GM12878 (cell line): ENCODE measurements at regions not wholly inside any gene's neighbourhood (a gene's known extent, or its start where the extent isn't known, plus 50 kb on each side); places are given as distances from the start of the nearest gene placed in this dataset.

Experiments
- ATAC-seq: fragments of 200-7000 bp; cut with Tn5 transposase; 3 replicates; pipeline ENCODE4 v1.9.1; 2020; ENCODE audit warnings: mild to moderate bottlenecking, moderate library complexity
- BruUV-seq: library from RNA; stranded (reverse); fragments of 400-500 nt; replicated peaks from 2 replicates; lab custom pipeline; 2021; lab: Mats Ljungman, UMichigan
- CTCF ChIA-PET: fragments of 300-600 bp; sonication (Branson Sonifier 250); formaldehyde crosslinking; extraction: SDS; loops from one replicate; lab custom pipeline; 2021; ENCODE audit warnings: inconsistent platforms; lab: Yijun Ruan, JAX
- POLR2A ChIA-PET: fragments of 350-600 bp; formaldehyde crosslinking; extraction: SDS; loops from one replicate; lab custom pipeline; 2021; ENCODE audit warnings: inconsistent platforms; lab: Charles Lee
- RAD21 ChIA-PET: fragments of 300-600 bp; sonication (Branson Sonifier 250); formaldehyde crosslinking; loops from one replicate; lab custom pipeline; 2023; ENCODE audit warnings: antibody characterized with exemption; ENCODE audit not compliant: unreplicated experiment; lab: Charles Lee
- SMC1A ChIA-PET: fragments of 300-600 bp; sonication (Branson Sonifier 250); formaldehyde crosslinking; loops from one replicate; lab custom pipeline; 2023; ENCODE audit not compliant: unreplicated experiment, uncharacterized antibody; lab: Charles Lee
- DNase-seq: peaks from one replicate; pipeline ENCODE4 v3.0.0-alpha.2; 2011; ENCODE audit warnings: low read depth, low spot score
- FAIRE-seq: peaks from 3 replicates; lab custom pipeline; 2011; peaks lifted over from hg19 to GRCh38; lab: Jason Lieb, UNC
- H2AFZ ChIP-seq: 2 replicates; pipeline ENCODE4 v1.6.0; 2011; ENCODE audit warnings: low read depth, low read length, control low read depth; ENCODE audit not compliant: control insufficient read depth
- H3K27ac ChIP-seq: 2 replicates; pipeline ENCODE4 v1.5.1; 2011; ENCODE audit warnings: control low read depth; ENCODE audit not compliant: control insufficient read depth, insufficient read depth
- H3K27me3 ChIP-seq, 2 experiments: replicated peaks in 1 of 2; 2 replicates each; pipeline versions ENCODE4 v1.6.0 to v1.6.1; 2011; ENCODE audit warnings: low read length in 1 of 2; ENCODE audit not compliant: control insufficient read depth in 2 of 2, insufficient read depth in 2 of 2
- H3K36me3 ChIP-seq, 2 experiments: 2 replicates each; pipeline ENCODE4 v1.5.1; 2011; ENCODE audit warnings: low read length in 1 of 2; ENCODE audit not compliant: control insufficient read depth in 2 of 2, insufficient read depth in 2 of 2
- H3K4me1 ChIP-seq: 2 replicates; pipeline ENCODE4 v1.6.1; 2011; ENCODE audit warnings: mild to moderate bottlenecking, low read length, moderate library complexity, mixed read lengths; ENCODE audit not compliant: control insufficient read depth, insufficient read depth
- H3K4me2 ChIP-seq: 2 replicates; pipeline ENCODE4 v1.6.0; 2011; ENCODE audit warnings: control low read depth; ENCODE audit not compliant: control insufficient read depth, insufficient read depth
- H3K4me3 ChIP-seq: fragments of 200-600 bp; sonication (generic); 2 replicates; pipeline ENCODE4 v1.5.1; 2016
- H3K79me2 ChIP-seq: 2 replicates; pipeline ENCODE4 v1.6.0; 2011; ENCODE audit warnings: low read length; ENCODE audit not compliant: control insufficient read depth, insufficient read depth
- H3K9ac ChIP-seq: 2 replicates; pipeline ENCODE4 v1.8.0; 2011; ENCODE audit warnings: low read length, control low read depth, mixed read lengths; ENCODE audit not compliant: control insufficient read depth, insufficient read depth
- H3K9me3 ChIP-seq: replicated peaks from 3 replicates; pipeline ENCODE4 v1.5.1; 2011; ENCODE audit warnings: mild to moderate bottlenecking, low read length; ENCODE audit not compliant: control insufficient read depth, insufficient read depth
- H4K20me1 ChIP-seq: 2 replicates; pipeline ENCODE4 v1.6.0; 2011; ENCODE audit not compliant: control insufficient read depth, insufficient read depth
- CBFB ChIP-seq: IDR thresholded peaks from 2 replicates; pipeline ENCODE4 v1.6.1; 2016; ENCODE audit warnings: antibody characterized with exemption, low read depth
- CHD1 ChIP-seq: IDR thresholded peaks from 2 replicates; pipeline ENCODE4 v1.6.1; 2012; ENCODE audit warnings: low read depth, low read length, improper control_type of control experiment
- CREB1 ChIP-seq: IDR thresholded peaks from 2 replicates; pipeline ENCODE4 v1.6.1; 2012; ENCODE audit warnings: low read depth, mild to moderate bottlenecking, inconsistent platforms
- HDAC2 ChIP-seq: fragments of 200-600 bp; sonication (generic); IDR thresholded peaks from 2 replicates; pipeline ENCODE4 v1.6.1; 2017
- IKZF1 ChIP-seq: fragments of 450-650 bp; conservative IDR thresholded peaks from 2 replicates; pipeline ENCODE4 v1.6.1; 2017; ENCODE audit warnings: antibody characterized with exemption, mild to moderate bottlenecking
- JUND ChIP-seq: IDR thresholded peaks from 2 replicates; pipeline ENCODE4 v1.6.1; 2012; ENCODE audit warnings: low read depth, mild to moderate bottlenecking, low read length, improper control_type of control experiment, moderate library complexity
- KDM1A ChIP-seq: fragments of 200-600 bp; sonication (generic); IDR thresholded peaks from 2 replicates; pipeline ENCODE4 v1.6.1; 2016; ENCODE audit warnings: borderline replicate concordance
- NFYA ChIP-seq: IDR thresholded peaks from 2 replicates; pipeline ENCODE4 v1.6.1; 2011; ENCODE audit warnings: low read depth, mild to moderate bottlenecking, low read length, improper control_type of control experiment, borderline replicate concordance
- RAD51 ChIP-seq: fragments of 450-650 bp; IDR thresholded peaks from 2 replicates; pipeline ENCODE4 v1.6.1; 2016; ENCODE audit warnings: moderate library complexity, mild to moderate bottlenecking, inconsistent platforms
- RFX5 ChIP-seq: IDR thresholded peaks from 2 replicates; pipeline ENCODE4 v1.6.1; 2011; ENCODE audit warnings: low read depth, low read length, improper control_type of control experiment
- SREBF2 ChIP-seq: IDR thresholded peaks from 2 replicates; pipeline ENCODE4 v1.6.1; 2012; ENCODE audit warnings: mild to moderate bottlenecking, low read length
- TARDBP ChIP-seq: IDR thresholded peaks from 2 replicates; pipeline ENCODE4 v1.6.1; 2016; ENCODE audit warnings: borderline replicate concordance
- TBL1XR1 ChIP-seq: IDR thresholded peaks from 2 replicates; pipeline ENCODE4 v1.6.1; 2012; ENCODE audit warnings: low read depth, low read length, improper control_type of control experiment
- ZSCAN29 ChIP-seq: fragments of 450-650 bp; IDR thresholded peaks from 2 replicates; pipeline ENCODE4 v1.6.1; 2017; ENCODE audit warnings: mild to moderate bottlenecking, moderate library complexity
- WGBS: methylation state at CpG from one replicate; pipeline ENCODE4 v1.1.6; 2016; ENCODE audit warnings: low lambda C conversion rate; ENCODE audit not compliant: insufficient replicate concordance, insufficient coverage; ENCODE audit errors: missing lambda C conversion rate; 5-methylcytosine and 5-hydroxymethylcytosine counted together
- in situ Hi-C: fragments of 300-500 bp; cut with MboI; formaldehyde crosslinking; loops from 9 replicates; pipeline ENCODE4 v1.14.3; 2018; ENCODE audit warnings: mixed read lengths
- intact Hi-C: fragments of 100-400 bp; cut with micrococcal nuclease; formaldehyde crosslinking; loops from one replicate; pipeline ENCODE4 v1.14.2; 2022; ENCODE audit not compliant: unreplicated experiment
- TF ChIP-seq, protein P1 (sequence below): fragments of 450-650 bp; conservative IDR thresholded peaks from 2 replicates; pipeline ENCODE4 v1.6.1; 2017; ENCODE audit warnings: mild to moderate bottlenecking, moderate library complexity

DNA sequence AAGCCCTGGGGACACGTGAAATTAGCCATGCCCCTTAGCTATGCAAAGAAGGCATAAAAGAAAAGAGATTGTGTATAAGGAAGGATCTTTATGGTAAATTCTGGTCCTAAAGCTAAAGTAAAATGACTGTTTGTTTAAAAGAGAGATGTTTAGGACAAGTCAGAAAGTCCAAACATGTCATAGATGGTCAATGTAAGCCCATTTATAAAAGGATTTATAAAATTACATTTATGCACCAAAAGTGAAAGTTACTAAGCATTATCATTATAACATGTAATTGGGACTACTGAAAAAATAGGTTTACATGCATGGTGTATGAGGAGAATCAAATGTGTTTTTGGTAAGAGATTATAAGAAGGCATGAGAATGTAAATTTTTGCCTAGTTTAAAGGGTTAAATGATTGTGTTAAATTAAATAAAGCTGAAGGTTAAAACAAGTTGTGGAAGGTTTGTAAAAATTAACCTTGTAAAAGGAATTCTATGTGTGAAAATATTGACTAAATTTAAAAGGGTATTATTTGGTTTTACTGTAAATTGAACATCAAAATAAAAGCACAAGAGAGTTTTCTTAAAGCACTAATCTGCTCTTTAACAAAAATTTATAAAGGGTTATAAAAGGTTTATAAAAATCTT, 50.4 kb upstream of the TSPAN8 start:
- POLR2A ChIA-PET: no interaction called here
- TF ChIP-seq TBL1XR1 (no peak), CREB1 (no peak), IKZF1 (no peak), CBFB (no peak), RFX5 (no peak), NFYA (no peak), JUND (no peak), ZSCAN29 (no peak), SREBF2 (no peak), RAD51 (no peak), CHD1 (no peak), KDM1A (no peak), TARDBP (no peak), HDAC2 (no peak)
- TF ChIP-seq, protein P1, sequence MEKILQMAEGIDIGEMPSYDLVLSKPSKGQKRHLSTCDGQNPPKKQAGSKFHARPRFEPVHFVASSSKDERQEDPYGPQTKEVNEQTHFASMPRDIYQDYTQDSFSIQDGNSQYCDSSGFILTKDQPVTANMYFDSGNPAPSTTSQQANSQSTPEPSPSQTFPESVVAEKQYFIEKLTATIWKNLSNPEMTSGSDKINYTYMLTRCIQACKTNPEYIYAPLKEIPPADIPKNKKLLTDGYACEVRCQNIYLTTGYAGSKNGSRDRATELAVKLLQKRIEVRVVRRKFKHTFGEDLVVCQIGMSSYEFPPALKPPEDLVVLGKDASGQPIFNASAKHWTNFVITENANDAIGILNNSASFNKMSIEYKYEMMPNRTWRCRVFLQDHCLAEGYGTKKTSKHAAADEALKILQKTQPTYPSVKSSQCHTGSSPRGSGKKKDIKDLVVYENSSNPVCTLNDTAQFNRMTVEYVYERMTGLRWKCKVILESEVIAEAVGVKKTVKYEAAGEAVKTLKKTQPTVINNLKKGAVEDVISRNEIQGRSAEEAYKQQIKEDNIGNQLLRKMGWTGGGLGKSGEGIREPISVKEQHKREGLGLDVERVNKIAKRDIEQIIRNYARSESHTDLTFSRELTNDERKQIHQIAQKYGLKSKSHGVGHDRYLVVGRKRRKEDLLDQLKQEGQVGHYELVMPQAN: no peak
- TF ChIP-seq, all 136 proteins: peak for 0
- Histone ChIP-seq H3K27me3 (no peaks in the 10 kb centered on the region), H3K4me2 (no peak overlapping the region), H3K4me1 (no peaks in the 10 kb centered on the region), H3K9me3 (no peaks in the 10 kb centered on the region), H2AFZ (no peak overlapping the region), H3K4me3 (no peak overlapping the region), H3K27ac (no peak overlapping the region), H3K9ac (no peak overlapping the region), H3K79me2 (no peaks in the 10 kb centered on the region), H4K20me1 (no peaks in the 10 kb centered on the region), H3K36me3 (no peaks in the 10 kb centered on the region)
- CTCF ChIA-PET: no interaction called here
- ATAC-seq (no peak), FAIRE-seq (no peak), DNase-seq (no peak)
- no TSS peak for BruUV-seq
- SMC1A ChIA-PET: no interaction called here
- 21% methylated on average over 1 of the region's 1 CpG for whole genome bisulfite sequencing
- intact Hi-C loops: no loop called here
- RAD21 ChIA-PET: no interaction called here
- in situ Hi-C loops: no loop called here
